ENCODE measurements at regions not wholly inside any gene's neighbourhood (a gene's known extent, or its start where the extent isn't known, plus 50 kb on each side); places are given as distances from the start of the nearest gene placed in this dataset.

GRCh38 chr7:53740971-53741370, 705.5 kb downstream of the POM121L12 start:
- intact Hi-C loops (cut with micrococcal nuclease; ENCODE audit: unreplicated experiment), result no loop called here
- Mint-ChIP-seq H3K27me3 (ENCODE audit: unreplicated experiment) (no peaks in the 10 kb centered on the region), H3K4me3 (ENCODE audit: low read depth, unreplicated experiment) (no peak overlapping the region), H3K27ac (ENCODE audit: unreplicated experiment) (no peak overlapping the region), H3K36me3 (ENCODE audit: insufficient read depth, unreplicated experiment) (no peaks in the 10 kb centered on the region), H3K9me3 (ENCODE audit: low read depth, unreplicated experiment) (peaks cover 32% of the 10 kb centered on the region), H3K4me1 (ENCODE audit: low read depth, unreplicated experiment) (no peaks in the 10 kb centered on the region)
- CTCF ChIA-PET, result no interaction called here
- no peak for DNase-seq
- BruUV-seq (replicated peaks), result no TSS peak
- no peak for TF ChIP-seq CTCF (IDR thresholded peaks at IDR 0.05; ENCODE audit: unreplicated experiment)

- CTCF ChIA-PET, result no interaction called here
- Mint-ChIP-seq H3K36me3 (ENCODE audit: insufficient read depth, unreplicated experiment) (no peaks in the 10 kb centered on the region), H3K9me3 (ENCODE audit: low read depth, unreplicated experiment) (peaks cover 35% of the 10 kb centered on the region), H3K27me3 (ENCODE audit: unreplicated experiment) (no peaks in the 10 kb centered on the region), H3K4me1 (ENCODE audit: low read depth, unreplicated experiment) (no peaks in the 10 kb centered on the region), H3K4me3 (ENCODE audit: low read depth, unreplicated experiment) (no peak overlapping the region), H3K27ac (ENCODE audit: unreplicated experiment) (no peak overlapping the region)
- DNase-seq, result no peak
- BruUV-seq (replicated peaks), result no TSS peak
- intact Hi-C loops (cut with micrococcal nuclease; ENCODE audit: unreplicated experiment), result no loop called here
- TF ChIP-seq CTCF (IDR thresholded peaks at IDR 0.05; ENCODE audit: unreplicated experiment), result no peak
Observed at GRCh38 chr7:53743697-53744402, 708.4 kb downstream of the POM121L12 start.

GRCh38 chr7:53744403-53744760, 708.9 kb downstream of the POM121L12 start:
- no peaks in the 10 kb centered on the region for H3K4me1 Mint-ChIP-seq (ENCODE audit: low read depth, unreplicated experiment)
- no peak for DNase-seq
- intact Hi-C loops (cut with micrococcal nuclease; ENCODE audit: unreplicated experiment), result no loop called here
- no TSS peak for BruUV-seq (replicated peaks)
- peaks cover 34% of the 10 kb centered on the region for H3K9me3 Mint-ChIP-seq (ENCODE audit: low read depth, unreplicated experiment)
- no peaks in the 10 kb centered on the region for H3K27me3 Mint-ChIP-seq (ENCODE audit: unreplicated experiment)
- H3K27ac Mint-ChIP-seq (ENCODE audit: unreplicated experiment), result no peak overlapping the region
- no peak overlapping the region for H3K4me3 Mint-ChIP-seq (ENCODE audit: low read depth, unreplicated experiment)
- no peaks in the 10 kb centered on the region for H3K36me3 Mint-ChIP-seq (ENCODE audit: insufficient read depth, unreplicated experiment)
- no peak for TF ChIP-seq CTCF (IDR thresholded peaks at IDR 0.05; ENCODE audit: unreplicated experiment)
- CTCF ChIA-PET, result no interaction called here

GRCh38 chr7:53756946-53757345, 721.5 kb downstream of the POM121L12 start:
- no peaks in the 10 kb centered on the region for H3K4me1 Mint-ChIP-seq (ENCODE audit: low read depth, unreplicated experiment)
- peaks cover 17% of the 10 kb centered on the region for H3K9me3 Mint-ChIP-seq (ENCODE audit: low read depth, unreplicated experiment)
- DNase-seq, result no peak
- no peak overlapping the region for H3K4me3 Mint-ChIP-seq (ENCODE audit: low read depth, unreplicated experiment)
- CTCF ChIA-PET, result interaction anchor here (0.6 to 0.7 kb wide), 2 partner anchors 192 to 388 kb away, joined by 3 read pairs; no protein-coding TSS in a partner anchor
- TF ChIP-seq CTCF (IDR thresholded peaks at IDR 0.05; ENCODE audit: unreplicated experiment), result no peak
- H3K27ac Mint-ChIP-seq (ENCODE audit: unreplicated experiment), result no peak overlapping the region
- H3K27me3 Mint-ChIP-seq (ENCODE audit: unreplicated experiment), result no peaks in the 10 kb centered on the region
- intact Hi-C loops (cut with micrococcal nuclease; ENCODE audit: unreplicated experiment), result no loop called here
- no TSS peak for BruUV-seq (replicated peaks)
- no peaks in the 10 kb centered on the region for H3K36me3 Mint-ChIP-seq (ENCODE audit: insufficient read depth, unreplicated experiment)
